GM18519 (cell line): ENCODE measurements at regions not wholly inside any gene's neighbourhood (a gene's known extent, or its start where the extent isn't known, plus 50 kb on each side); places are given as distances from the start of the nearest gene placed in this dataset.
"Not testable (repeated sequence)": the region's sequence is repeated elsewhere in the genome, so short reads cannot be mapped to it uniquely, and the experiment has no call there.

ENCODE experiments used
- ATAC-seq: cut with Tn5 transposase; IDR thresholded peaks from one replicate; pipeline ENCODE4 v1.9.1; 2021; ENCODE audit warnings: mild to moderate bottlenecking, moderate library complexity; ENCODE audit not compliant: unreplicated experiment, low FRiP score

DNA sequence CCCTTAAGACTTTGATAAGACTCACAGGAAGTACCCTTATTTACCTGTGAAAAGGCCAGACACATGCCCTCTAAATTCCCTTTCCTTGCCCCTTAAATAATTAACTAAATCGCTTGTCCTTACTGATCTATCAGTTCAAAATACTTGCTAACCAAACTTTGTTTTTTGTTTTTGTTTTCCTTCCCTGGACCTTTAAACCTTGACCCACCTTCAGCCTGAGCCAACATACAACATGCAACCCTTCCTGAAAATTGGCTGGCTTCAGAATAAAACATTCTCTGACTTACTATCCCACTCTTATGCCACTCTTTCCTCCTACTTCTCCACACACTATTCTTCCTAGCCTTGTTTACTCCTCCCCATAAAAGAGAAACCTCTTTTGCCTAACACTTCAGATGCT, 448.1 kb upstream of the TRAM1L1 start:
- ATAC-seq: no peak

DNA sequence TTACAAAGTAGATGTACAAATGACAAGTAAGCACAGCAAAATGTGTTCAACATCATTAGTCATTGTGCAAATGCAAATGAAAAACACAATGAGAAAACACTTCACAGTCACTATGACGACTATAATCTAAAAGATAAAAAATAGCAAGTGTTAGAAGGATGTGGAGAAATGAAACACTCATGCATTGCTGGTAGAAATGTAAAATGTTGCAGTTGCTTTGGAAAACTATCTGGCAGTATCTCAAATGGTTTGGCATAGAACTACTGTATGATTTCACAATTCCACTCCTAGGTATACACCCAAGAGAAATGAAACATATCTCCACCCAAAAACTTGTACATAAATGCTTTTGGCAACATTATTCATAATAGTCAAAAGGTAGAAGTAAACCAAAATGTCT, 459.7 kb upstream of the TRAM1L1 start:
- ATAC-seq: no peak

DNA sequence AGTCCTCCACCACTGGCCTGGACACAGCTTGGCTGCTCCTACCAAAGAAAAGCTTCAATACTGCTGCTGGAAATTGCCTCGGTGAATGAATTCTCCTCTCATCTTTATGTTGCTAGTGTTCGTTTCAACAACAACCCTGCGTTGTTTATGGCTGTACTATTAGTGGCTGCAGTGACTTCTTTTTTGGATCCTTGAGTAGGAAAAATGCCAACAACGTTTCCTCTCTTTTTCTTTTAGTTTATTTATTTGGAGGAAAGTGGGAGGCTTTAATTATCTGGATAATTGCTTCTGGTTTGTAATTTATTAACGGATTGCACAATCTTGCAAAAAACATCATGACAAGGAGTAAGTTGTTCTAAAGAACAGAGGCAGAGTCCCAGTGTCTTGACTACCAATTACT, 464.1 kb upstream of the TRAM1L1 start:
- no peak for ATAC-seq

- ATAC-seq: no peak
Measured at GRCh38 chr4:117550085-117550484, 464.7 kb upstream of the TRAM1L1 start.

GRCh38 chr4:117560329-117560728, 474.0 kb upstream of the NDST3 start:
- ATAC-seq: no peak

GRCh38 chr4:117574085-117574484, 460.2 kb upstream of the NDST3 start:
- no peak for ATAC-seq

GRCh38 chr4:117575850-117576249, 458.4 kb upstream of the NDST3 start:
- ATAC-seq: no peak

DNA sequence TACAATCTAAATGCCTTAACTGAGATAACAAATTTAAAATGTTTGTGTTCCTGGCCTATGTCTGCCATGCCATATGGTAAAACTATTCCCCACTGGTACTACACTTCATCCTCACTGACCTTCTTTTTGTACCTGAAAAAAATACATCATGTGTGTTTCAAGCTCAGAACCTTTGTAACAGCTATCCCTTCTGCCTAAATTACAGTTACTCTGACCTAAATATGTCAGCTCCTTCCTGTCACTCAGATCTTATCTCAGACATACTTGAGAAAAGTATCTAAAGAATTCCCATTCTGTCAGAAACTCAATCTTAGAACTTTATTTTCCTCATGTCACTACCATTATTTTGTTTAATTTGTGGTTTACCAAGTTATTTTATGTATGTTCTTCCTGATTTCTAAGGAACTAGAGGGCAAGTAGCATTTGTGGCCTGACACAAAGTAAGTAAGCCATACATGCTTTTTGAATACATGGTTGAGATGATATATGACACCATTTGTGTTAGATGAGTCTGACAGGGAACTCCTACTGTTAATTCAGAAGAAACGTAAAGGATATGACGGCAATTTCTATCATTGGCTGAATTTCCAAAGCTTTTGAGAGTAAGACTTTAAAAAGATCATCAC, 456.5 kb upstream of the NDST3 start:
- ATAC-seq: no peak

DNA sequence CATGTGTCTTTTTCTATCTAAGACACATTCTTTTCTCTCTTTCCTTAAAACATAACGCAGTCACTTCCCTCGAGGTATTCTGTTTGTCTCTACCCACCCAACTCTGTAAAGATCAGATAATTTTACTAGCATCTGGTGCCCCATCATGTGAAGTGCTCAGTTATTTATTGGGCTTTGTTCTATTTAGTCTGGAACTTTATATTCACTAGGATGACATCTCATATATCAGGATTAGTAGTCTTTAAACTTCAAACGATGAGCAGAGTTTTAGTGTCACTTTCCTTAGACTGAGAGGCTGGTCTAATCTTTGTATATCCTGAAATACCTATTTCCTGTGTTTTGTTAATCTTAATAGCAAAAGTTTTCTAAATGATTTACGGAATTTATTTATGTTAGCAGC, 445.5 kb upstream of the NDST3 start:
- ATAC-seq: no peak

DNA sequence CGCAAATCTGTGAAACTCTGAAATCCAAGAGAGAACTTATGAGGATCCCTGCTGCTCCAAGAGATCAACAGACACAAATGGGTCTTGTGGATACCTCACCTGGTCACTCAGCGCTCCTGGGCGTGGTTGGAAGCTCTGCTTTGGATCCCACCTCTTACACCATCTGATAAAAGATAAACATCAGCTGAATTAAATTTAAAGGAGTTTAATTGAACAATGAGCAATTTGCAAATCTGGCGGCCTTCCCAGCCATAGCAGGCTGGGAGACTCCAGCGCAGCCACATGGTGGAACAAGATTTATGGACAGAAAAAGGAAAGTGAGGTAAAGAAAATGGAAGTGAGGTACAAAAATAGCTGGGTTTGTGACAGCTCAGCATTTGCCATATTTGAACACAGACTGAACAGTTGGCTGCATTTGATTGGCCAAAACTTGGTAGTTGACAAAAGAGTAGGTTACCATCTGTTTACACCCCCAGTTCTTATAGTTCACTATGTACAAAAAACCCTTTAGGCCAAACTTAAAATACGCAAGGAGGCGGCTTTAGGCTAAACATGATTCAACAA, 437.3 kb upstream of the NDST3 start:
- ATAC-seq: no peak

DNA sequence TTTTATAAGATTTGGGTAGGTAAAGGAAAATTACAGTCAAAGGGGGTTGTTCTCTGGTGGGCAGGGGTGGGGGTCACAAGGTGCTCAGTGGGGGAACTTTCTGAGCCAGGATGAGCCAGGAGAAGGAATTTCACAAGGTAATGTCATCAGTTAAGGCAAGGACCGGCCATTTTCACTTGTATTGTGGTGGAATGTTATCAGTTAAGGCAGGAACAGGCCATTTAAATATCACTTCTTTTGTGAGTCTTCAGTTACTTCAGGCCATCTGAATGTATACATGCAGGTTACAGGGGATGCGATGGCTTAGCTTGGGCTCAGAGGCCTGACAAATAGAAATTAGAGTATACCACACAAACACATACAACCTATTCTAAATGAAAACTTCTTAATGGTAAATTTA, 434.9 kb upstream of the NDST3 start:
- ATAC-seq: not testable (repeated sequence)

DNA sequence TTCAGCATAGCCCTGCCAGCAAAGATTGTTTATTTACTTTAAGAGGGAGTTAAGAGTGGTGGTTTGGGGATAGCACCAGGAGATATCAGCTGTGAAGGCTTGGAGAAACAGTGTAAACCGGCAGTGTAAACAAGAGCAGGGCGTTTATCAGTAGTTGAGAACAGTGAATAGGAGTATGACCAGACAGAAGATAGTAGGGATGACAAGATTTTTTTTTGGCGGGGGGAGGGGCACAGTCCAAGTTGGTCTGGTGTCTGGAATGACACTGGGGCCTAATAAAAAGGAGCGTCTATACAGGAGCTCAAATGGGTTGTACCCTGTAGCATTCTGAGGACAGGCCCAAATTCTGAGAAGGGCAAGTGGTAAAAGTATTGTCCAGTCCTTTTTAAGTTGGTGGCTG, 433.4 kb upstream of the NDST3 start:
- ATAC-seq: not testable (repeated sequence)

GRCh38 chr4:117610706-117611308, 423.5 kb upstream of the NDST3 start:
- ATAC-seq: no peak

DNA sequence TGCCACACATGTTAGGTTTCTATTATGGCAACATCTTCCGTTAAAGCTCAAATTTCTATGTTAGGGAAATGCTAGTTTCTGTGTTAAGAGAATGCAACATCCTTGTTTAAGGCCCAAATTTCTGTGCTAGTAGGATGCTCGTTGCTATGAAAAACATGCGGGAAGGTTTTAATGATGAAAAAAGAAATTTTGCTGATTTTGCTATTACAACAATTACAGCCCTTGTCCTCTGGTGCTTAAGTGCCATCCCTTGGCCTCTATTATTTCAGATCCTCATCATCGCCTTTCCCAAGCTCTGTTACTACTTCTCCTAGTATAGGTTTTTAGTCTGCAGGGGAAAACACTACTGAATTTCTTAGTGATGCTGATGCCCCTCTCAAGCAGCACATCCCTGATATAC, 412.6 kb upstream of the NDST3 start:
- no peak for ATAC-seq

DNA sequence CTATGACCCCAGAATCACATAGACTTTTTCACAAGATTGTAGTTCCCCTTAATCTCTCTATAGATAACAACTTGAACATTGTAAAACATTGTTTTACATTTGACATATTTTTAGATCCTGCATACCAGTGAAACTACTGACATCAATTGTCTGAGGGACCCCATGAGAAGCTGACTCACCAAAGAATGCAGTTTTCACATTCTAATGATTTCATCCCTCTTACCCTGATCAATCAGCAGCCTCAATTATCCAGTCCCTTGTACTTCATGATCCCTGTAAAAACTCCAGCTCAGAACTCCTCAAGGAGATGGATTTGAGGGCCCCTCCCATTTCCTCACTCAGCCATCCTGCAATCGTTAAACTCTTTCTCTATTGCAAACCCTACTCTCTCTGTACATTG, 411.0 kb upstream of the NDST3 start:
- no peak for ATAC-seq

- no peak for ATAC-seq
Measured at GRCh38 chr4:117626664-117627063, 407.6 kb upstream of the NDST3 start.

DNA sequence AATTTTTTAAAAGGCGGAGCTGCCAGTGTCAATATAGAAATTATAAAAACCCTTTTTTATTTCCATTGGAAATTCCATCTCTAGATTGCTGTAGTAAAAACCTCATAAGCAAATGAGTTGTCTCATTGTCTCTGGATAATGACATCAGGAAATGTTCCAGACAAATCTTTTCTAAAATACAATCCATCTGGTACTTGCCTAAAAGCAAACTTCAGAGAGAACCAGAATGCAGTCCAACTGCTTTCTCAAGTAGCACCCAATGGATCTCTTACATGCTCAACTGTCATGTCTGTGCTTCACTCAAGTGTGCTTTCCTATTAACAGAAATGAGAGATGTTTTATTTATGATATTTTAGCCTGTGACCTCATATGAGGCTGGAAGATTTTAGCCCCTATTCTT, 399.6 kb upstream of the NDST3 start:
- no peak for ATAC-seq

- no peak for ATAC-seq
Measured at GRCh38 chr4:117637347-117637746, 396.9 kb upstream of the NDST3 start.

GRCh38 chr4:117640836-117641235, 393.4 kb upstream of the NDST3 start:
- no peak for ATAC-seq

DNA sequence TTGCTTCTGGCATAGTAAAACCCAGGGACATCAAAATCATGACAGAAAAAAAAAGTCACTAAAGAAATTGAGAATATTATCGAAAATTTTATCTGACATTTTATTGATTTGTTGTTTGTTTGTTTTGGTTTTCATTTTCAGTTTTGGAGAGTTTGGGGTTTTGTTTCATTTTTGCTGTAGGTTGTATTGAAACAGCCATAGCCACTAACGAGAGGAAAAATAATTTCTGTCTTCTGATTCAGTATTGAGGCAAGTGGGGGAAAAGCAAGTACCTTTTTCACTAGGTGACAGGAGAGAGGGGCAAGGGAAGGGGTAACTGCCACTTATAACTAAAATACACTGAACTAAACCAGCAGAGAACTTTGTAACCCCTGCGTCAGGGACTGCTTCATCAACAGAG, 392.8 kb upstream of the NDST3 start:
- no peak for ATAC-seq

- ATAC-seq: no peak
Measured at GRCh38 chr4:117654079-117654478, 380.2 kb upstream of the NDST3 start.

DNA sequence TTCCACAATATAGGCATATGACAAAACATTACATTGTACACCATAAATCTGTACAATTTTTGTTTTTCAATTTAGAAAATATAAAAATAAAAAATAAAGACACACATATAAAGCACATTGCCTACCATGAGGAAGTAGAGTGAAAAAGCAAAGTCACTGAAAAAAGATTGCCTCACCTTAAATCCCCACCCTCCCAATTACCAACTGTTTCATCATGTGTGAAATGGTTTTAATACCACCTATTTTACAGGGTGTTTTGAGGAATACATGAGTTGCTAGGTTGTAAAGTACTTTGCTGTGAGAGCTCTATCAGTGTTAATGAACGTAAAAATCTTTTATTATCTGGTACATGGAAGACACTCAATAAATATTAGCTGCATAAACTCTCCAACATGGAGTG, 373.6 kb upstream of the NDST3 start:
- no peak for ATAC-seq
